ENCODE measurements at regions not wholly inside any gene's neighbourhood (a gene's known extent, or its start where the extent isn't known, plus 50 kb on each side); places are given as distances from the start of the nearest gene placed in this dataset.
"Not testable (repeated sequence)": the region's sequence is repeated elsewhere in the genome, so short reads cannot be mapped to it uniquely, and the experiment has no call there.

DNA sequence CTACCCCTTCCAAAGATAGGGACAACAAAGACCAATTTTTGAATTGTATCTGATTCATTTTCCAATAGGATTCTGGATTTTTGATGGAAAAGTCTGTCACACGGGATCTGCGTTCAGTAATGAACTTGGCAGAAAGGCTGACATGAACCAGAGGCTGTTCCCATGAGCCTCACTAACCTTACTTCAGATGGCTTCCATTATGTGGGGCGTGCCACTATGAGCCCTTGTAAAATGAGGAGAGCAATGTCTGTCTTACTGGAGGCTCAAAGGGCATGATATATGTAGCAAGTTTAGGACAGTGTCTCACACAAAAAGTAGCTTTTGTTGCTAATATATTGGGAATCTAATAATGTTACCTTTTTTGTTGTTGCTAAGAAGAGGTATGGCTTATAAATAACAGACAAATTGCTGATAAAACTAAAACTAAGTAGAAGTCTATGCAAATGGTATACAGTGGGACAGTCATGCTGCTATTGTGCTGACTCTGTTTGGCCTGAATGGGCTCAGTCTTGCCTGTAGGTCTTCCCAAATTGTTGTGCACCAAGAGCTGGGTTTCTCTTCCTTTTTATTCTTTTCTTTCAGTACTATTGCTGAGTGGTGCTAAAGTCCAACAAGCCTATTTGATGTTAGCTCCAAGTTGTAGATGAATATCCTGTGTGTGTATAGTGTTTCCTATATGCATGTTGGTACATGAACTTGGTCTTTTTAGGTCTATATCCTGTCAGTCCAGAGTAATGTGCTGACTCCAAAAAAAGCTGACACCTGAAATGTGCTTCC, 132.1 kb downstream of the SPRY1 start:
- DNase-seq (no peak), ATAC-seq (ENCODE audit: poor library complexity) (no peak)
- intact Hi-C loops (cut with DNase I), result no loop called here

- ATAC-seq (ENCODE audit: poor library complexity) (no peak), DNase-seq (no peak)
- intact Hi-C loops (cut with DNase I), result no loop called here
These were observed 132.6 kb downstream of the SPRY1 start for GRCh38 chr4:123529278-123529568.

DNA sequence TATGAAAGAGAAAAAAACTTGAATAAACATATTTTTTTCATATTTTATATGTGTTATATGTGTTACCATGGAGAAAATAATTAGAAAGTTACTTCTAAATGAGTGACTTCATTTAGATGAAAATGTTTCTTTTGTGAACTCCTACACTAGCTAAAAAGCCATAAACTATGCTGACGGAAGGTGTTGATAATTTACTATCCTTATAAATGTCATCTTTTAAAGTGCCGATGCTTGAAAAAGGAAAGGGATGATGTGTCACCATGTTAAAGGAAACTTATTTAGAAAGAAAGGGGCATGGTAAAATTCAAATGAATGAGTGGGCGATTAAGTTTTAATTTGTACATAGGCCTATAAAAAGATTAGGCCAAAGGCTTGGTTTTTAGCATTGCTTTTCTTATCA, 133.8 kb downstream of the SPRY1 start:
- no peak for DNase-seq
- no peak for ATAC-seq (ENCODE audit: poor library complexity)
- intact Hi-C loops (cut with DNase I), result no loop called here

- intact Hi-C loops (cut with DNase I), result no loop called here
- DNase-seq, result no peak
- no peak for ATAC-seq (ENCODE audit: poor library complexity)
These were observed 138.6 kb downstream of the SPRY1 start for GRCh38 chr4:123535037-123535748.

DNA sequence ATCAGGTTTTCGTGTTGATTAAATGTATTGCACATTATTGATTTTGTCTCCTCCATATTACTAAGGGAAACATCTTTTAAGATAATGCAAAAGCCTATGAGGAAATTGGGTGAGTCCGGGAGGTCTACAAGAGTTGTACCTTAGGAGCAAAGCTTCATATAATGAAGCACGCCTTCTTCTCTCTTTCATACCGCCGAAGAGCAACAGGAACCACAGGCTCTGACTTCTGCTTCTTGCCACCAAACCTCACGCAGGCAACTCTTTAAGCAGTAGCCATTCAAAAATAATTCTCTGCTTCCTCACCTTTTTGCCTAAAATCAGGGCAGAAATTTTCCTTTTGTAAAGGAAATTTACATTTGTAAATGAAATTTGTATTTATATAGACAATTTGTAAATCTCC, 139.6 kb downstream of the SPRY1 start:
- ATAC-seq (ENCODE audit: poor library complexity) (no peak), DNase-seq (no peak)
- intact Hi-C loops (cut with DNase I), result no loop called here

DNA sequence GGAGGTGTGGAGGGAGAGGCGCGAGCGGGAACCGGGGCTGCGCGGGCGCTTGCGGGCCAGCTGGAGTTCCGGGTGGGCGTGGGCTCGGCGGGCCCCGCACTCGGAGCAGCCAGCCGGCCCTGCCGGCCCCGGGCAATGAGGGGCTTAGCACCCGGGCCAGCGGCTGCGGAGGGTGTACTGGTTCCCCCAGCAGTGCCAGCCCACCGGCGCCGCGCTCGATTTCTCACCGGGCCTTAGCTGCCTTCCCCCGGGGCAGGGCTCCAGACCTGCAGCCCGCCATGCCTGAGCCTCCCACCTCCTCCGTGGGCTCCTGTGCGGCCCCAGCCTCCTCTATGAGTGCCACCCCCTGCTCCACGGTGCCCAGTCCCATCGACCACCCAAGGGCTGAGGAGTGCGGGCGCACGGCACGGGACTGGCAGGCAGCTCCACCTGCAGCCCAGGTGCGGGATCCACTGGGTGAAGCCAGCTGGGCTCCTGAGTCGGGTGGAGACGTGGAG, 141.4 kb downstream of the SPRY1 start:
- ATAC-seq (ENCODE audit: poor library complexity); intact Hi-C loops (cut with DNase I); DNase-seq: not testable (repeated sequence)

GRCh38 chr4:123545667-123546572, 149.3 kb downstream of the SPRY1 start:
- DNase-seq (no peak), ATAC-seq (ENCODE audit: poor library complexity) (no peak)
- intact Hi-C loops (cut with DNase I), result no loop called here

DNA sequence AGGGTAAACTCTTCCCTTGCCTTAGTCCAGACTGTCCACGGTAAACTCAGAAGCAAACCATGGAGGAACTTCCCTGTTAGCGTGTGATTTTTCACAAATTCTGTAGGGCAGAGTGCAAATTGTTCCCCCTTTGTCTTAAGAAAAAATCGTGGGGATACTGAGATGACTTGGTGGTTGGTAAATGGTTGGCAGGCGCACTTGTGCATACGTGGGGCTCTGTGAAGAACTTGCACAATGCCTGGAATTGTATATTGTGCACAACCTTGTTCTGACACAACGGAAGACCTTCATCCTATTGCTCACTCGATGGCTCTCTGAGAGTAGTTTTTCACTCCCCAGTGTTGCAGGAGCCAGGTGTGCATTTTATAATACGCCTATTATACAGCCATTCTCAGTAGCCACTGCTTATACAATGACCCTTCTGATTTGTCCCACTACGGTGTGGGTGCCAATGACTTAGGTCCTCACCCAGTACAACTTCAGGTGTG, 150.0 kb downstream of the SPRY1 start:
- ATAC-seq (ENCODE audit: poor library complexity), result no peak
- no peak for DNase-seq
- intact Hi-C loops (cut with DNase I), result no loop called here

GRCh38 chr4:123547216-123548165, 150.9 kb downstream of the SPRY1 start:
- ATAC-seq (ENCODE audit: poor library complexity), result no peak
- DNase-seq, result no peak
- intact Hi-C loops (cut with DNase I), result no loop called here

DNA sequence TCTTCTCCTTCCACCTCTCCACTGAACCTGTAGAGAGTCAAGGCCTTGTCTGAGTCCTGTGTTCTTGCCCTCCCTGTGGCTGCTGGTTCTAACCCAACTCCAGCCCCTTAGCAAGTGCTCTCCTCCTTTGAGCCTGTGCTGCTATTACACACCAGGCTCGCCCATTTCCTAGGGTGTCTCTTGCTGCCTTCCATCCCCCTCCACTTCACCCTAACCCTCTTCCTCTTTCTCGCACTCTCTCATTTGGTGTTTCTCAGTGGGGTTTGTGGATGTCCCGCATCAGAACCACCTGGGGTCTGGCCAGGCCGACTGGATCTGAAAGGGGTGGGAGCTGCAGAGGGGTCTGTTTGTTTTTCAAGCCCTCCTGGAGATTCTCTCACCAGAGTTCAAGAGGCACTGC, 156.7 kb downstream of the SPRY1 start:
- no peak for DNase-seq
- intact Hi-C loops (cut with DNase I), result no loop called here
- no peak for ATAC-seq (ENCODE audit: poor library complexity)

- ATAC-seq (ENCODE audit: poor library complexity), result no peak
- intact Hi-C loops (cut with DNase I), result no loop called here
- no peak for DNase-seq
These were observed 157.4 kb downstream of the SPRY1 start for GRCh38 chr4:123553733-123554637.

GRCh38 chr4:123554801-123555232, 158.2 kb downstream of the SPRY1 start:
- DNase-seq, result no peak

DNA sequence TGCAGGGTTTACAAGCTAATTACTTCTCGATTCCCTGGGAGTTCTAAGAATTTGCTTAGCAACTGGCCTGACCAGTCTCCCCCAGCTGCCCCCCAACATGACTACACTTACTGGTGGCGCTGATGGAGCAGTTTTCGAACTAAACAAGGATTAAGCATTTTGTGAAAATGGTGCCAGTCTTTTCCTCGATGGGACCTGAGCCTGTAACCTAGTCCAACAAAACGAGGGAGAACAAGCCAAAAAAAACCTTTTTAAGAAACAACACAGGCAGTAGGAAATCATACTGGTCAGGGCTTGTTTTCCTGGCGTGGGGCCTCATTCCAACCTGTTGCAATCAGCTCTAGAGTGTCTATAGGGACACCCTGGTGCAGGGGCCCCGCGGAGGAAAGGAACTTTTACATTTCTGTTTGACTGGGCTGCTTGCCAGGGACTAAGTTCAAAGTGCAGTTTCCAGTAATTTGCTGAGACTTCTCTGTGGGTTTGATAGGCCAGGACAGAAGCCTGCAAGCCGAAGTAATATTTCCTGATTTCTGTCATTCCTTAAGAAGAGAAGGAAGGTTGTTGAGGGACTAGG, 158.7 kb downstream of the SPRY1 start:
- peak; percentile 97 for ATAC-seq (ENCODE audit: poor library complexity)
- peak; percentile 90 for DNase-seq
- intact Hi-C loops (cut with DNase I), result no loop called here

More at GRCh38 chr4:123554801-123555232, 158.2 kb downstream of the SPRY1 start:
- intact Hi-C loops (cut with DNase I), result no loop called here
- ATAC-seq (ENCODE audit: poor library complexity), result peak; percentile 67

GRCh38 chr4:123555807-123556273, 159.2 kb downstream of the SPRY1 start:
- intact Hi-C loops (cut with DNase I), result no loop called here
- ATAC-seq (ENCODE audit: poor library complexity), result no peak
- DNase-seq, result no peak

GRCh38 chr4:123556526-123556925, 159.9 kb downstream of the SPRY1 start:
- ATAC-seq (ENCODE audit: poor library complexity) (no peak), DNase-seq (no peak)
- intact Hi-C loops (cut with DNase I), result no loop called here

GRCh38 chr4:123557857-123558536, 161.4 kb downstream of the SPRY1 start:
- intact Hi-C loops (cut with DNase I), result no loop called here
- ATAC-seq (ENCODE audit: poor library complexity) (no peak), DNase-seq (no peak)

Data from Right ventricle myocardium superior (tissue), 1 donor.